GM18861 (cell line): ENCODE measurements at regions not wholly inside any gene's neighbourhood (a gene's known extent, or its start where the extent isn't known, plus 50 kb on each side); places are given as distances from the start of the nearest gene placed in this dataset.
"Not testable (repeated sequence)": the region's sequence is repeated elsewhere in the genome, so short reads cannot be mapped to it uniquely, and the experiment has no call there.

Source experiments
- ATAC-seq: cut with Tn5 transposase; IDR thresholded peaks from one replicate; pipeline ENCODE4 v1.9.1; 2021; ENCODE audit not compliant: unreplicated experiment

DNA sequence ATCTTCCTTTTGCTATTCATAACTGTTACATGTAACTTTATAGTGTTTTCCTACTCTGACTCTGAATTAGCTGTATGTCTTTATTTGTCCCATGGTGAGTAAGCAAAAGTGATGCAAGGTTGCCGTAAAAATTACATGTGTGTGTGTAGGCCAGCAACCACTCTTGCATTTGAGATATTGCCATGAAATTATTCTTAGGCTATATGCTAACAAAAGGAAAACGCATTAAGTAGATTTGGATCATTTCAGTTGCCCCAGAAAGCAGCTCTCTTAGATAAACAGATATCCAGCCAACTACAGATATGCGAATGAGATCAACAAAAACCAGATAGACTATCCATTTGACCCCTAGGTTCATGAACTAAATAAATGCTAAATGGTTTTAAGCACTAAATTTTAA, 73.6 kb downstream of the CYLC2 start:
- no peak for ATAC-seq

DNA sequence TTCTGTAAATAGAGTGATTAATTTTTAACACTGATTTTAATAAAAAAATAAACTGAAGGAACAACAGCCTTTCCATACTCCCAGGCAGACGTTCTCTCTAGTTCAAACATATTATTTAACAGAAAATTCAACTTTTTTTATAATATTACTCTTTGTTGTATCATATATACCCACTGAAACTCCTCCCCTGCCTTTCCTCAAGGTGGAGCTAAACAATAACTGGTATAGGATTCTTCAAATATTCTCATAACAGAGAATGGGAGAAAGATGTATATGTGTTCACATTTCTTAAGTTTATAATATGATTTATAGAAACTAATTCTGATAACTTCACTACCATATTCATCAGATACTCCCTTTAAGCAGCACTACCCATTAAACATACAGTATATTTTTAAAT, 83.4 kb downstream of the CYLC2 start:
- no peak for ATAC-seq

DNA sequence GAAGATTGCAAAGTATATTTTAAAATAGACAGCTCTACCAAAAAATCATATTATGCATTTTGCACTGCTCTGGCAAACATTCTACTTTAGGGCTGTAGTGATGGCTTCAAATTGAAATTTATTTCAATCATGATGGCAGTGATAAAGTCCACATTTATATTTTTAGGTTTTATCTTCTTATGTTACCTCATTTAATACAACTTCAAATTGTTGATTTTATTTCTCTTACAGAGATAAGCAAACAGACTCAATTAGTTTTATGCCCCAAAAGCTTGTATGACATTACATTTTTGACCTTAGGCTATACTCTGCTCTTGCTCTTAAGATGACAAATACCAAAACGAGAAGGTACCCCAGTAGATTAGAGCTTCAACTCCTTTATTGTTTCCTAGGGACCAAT, 87.4 kb downstream of the CYLC2 start:
- no peak for ATAC-seq

DNA sequence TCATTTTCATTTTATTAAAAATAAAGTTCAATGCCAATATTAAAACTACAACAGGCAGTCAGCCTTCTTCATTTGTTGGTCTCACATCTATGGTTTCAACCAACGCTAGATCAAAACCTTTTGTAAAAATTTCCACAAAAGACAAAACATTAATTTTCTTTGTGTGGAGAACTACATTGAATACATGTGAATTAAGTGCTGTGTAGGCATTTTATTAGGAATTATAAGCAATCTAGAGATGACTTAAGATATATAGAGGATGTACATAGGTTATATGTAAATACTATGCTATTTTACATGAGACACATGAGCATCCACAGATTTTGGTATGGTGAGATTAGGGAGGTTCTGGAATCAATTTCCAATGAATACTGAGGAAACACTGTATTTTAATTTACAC, 94.2 kb downstream of the CYLC2 start:
- ATAC-seq = no peak

DNA sequence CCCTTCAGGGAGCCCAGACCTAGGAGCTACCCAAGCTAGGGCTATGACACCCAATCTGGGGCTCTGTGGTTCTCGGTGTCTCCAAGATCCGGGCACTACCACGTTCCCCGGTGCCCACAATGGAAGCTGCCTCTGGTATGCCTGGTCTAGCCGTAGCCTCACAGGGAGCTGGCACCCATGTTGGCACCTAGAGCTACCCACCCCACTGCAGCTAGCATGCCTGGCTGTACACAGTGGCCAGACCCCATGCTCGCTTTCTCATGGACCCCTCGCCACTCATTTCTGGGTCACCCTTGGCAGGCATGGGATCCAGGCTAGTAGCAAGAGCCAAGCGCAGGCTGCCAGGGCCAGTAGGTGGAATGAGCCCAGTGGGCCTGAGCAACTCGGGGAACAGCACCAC, 109.0 kb downstream of the CYLC2 start:
- no peak for ATAC-seq

DNA sequence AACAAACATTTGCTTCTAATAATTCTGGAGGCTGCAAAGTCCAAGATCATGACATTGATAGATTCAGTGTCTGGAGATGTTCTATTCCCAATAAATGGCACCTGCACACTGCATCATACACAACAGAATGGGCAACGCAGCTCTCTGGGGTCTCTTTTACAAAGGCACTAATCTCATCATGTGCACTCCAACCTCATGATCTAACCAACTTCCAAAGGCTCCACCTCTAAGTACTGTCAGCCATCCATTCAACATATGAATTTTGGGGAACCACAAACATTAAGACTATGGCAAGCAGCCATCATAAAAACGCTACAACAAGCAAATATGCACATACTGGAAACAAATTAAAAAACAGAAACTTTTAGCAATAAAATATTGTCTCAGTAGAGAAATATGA, 121.1 kb downstream of the CYLC2 start:
- no peak for ATAC-seq

DNA sequence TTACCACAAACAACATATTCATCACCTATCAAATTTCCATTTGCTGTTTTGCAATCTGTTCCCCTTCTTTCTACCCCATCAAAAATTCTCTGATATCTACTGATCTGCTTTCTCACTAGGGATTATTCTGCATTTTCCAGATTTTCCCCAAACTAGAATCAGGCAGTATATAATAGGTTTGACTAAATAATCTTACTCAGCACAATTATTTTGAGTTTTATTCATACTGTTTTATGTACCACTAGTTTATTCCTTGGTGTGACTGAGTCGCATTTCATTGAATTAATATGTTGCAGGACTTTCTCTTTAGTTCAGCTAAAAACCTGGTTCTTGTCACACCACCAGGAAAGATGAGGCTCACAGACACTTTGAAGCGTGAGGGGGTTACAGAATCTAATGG, 131.4 kb downstream of the CYLC2 start:
- ATAC-seq = no peak

DNA sequence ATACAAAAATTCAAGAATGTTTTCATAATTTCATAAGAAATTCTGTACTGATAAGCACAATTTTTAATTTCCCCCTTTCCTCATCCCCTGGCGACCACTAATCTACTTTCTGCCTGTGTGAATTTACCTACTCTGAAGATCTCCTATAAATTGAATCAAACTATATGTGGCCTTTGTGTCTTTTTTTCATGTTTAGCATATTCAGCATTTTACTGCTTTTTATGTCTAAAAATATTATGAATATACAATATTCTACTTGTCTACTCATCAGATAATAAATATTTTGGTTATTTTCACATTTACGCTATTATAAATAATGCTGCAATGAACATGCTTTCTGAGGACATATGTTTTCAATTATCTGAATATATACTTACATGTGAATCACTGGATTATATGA, 144.8 kb downstream of the CYLC2 start:
- ATAC-seq = no peak

DNA sequence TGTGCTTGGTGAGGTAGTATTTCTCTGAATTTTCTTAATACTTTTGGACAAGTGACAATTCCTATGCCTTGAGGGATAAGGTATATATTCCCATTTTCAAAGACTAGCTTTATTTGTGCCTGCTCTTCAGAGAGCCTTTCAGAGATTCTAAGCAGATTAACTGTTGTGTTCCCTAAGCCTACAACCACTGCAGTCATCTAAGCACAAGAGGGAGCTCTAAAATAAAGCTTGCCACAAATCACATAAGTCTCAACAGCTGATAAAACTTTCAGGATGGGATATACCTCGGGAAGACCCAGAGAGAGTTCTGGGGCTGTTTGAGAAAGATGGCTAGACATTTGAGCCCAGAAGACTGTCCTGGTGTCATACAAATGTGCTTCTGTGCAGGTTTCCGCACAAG, 157.3 kb downstream of the CYLC2 start:
- no peak for ATAC-seq

DNA sequence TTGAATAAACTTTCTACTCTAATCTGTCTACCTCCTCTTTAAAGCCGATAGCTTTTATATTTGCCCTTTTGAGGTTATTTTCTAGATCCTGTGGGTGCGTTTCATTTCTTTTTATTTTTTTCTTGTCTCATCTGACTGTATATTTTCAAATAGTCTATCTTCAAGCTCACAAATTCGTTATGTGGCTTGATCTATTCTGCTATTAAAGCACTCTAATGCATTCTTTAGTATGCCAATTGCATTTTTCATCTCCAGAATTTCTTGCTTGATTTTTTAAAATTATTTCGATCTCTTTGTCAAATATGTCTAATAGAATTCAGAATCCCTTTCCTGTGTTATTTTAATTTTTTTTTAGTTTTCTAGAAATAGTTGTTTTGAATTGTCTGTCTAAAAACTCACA, 172.4 kb downstream of the CYLC2 start:
- ATAC-seq = no peak

DNA sequence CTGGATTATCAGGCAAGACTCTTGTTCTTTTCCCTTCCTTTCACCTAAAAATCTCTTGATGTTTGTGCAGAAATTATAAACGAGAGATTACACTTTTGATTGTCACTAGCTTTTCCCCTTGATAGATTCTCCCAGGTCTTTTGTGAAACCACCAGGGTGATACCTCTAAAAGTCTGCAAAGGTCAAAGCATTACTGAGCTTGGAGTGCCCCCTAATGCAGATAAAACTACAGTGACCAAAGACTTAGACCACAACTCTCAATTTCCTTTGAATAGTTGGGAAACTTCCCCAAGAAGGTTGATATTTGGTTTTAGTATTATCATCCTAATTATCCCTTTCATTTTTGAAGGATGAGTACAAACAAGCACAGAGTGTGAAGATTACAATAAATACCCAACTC, 173.1 kb downstream of the CYLC2 start:
- ATAC-seq = no peak

DNA sequence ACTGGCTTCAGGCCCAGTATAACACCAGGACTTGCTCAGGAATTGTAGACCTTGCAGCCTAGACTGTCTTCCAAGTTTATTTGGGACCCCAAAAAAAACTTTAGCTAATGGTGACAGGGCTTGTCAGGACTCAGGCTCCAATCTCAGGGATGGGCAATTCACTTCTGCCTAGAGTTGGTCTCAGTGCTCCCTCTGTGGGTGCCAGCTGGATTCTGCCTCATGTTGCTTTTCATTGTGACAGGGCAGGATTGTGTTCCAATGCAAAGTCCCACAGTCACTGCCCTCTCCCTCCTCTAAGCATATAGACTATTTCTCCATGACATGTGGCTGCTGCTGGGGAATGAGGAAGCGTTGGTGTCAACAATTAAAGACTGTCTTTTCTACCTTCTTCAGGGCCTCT, 174.7 kb downstream of the CYLC2 start:
- no peak for ATAC-seq

DNA sequence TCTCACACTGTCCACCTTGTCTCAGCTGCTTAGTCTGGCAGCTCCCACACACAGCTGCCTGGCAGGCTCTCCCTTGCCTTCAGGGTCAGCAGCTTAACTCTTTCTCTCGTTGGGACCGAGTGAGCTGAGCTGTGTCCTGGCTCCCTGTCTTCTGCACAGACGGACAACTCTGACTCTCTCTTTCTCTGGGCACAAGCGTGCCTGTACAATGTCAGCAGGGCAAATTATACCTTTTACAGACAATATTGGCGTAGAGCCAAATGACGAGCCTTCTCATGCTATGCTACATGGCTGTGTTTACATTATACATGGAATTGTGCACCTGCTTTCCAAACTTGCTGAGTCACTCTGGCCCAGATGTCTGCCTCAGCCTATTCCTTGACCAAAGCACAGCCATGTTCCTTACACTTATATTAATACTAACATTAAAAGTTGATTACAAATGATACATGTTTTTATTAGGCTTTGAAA, 188.6 kb downstream of the CYLC2 start:
- no peak for ATAC-seq

DNA sequence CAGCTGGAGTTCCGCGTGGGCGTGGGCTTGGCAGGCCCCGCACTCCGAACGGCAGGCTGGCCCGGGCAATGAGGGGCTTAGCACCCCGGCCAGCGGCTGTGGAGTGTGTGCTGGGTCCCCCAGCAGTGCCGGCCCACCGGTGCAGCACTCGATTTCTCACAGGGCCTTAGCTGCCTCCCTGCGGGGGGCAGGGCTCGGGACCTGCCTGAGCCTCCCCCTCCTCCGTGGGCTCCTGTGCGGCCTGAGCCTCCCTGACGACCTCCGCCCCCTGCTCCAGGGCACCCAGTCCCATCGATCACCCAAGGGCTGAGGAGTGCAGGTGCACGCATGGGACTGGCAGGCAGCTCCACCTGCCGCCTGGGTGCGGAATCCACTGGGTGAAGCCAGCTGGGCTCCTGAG, 191.8 kb downstream of the CYLC2 start:
- ATAC-seq = no peak

DNA sequence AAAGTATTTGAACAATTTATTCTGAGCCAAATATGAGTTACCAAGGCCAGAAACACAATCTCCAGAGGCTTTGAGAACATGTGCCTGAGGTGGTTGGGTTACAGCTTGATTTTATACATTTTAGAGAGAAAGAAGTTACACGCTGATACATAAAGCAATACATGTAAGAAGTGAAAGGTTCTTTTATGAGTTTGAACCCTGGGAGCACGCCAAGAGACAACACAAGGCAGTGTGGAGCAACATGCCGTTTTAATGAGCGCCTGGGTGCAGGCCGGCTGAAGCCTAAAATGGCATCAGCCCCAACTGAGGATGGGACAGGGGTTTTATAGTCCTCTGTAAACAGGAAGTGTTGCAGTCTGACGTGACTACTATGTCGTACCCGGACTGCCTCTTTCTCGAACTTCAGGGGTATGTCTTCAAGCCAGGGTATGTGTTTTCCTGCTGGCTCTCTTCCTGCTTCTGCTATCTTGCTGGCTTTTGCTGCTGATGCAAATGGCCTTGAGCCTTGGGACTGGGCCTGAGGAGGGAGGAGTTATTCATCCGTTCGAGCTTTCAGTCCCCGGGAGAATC, 193.7 kb downstream of the CYLC2 start:
- no peak for ATAC-seq

DNA sequence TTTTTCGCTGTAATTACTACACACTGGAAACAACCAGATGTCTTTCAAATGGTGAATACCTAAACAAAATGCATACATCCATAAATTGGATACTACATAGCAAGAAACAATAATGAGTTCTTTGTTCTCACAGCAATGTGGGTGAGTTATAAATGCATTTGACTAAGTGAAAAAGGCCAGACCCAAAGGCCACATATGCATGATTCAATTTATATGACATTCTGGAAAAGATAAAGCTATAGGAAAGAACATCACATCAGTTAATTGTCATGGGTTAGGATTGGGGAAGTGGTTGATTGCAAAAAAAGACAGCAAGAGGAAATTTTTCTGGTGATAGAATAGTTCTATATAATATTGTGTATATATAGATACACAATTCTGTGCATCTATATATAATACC, 198.9 kb downstream of the CYLC2 start:
- ATAC-seq = no peak

DNA sequence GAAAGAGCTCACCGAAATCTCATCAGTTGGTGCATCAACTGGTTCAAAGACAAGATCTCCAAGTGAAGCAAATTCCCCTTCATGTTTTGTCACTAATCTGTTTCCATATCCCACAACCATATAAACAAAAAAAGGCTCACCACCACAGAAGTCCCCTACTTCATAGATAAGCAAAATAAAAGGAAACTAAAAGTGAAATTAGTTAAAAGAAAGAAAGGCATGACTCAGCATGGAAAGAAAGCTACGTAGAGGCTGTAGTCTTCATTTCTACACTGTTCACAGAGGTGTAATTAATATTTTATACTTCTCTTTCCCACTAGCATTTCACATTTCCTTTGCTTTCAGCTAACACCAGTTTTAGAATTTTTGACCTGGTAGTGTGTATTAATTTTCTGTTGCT, 208.0 kb downstream of the CYLC2 start:
- no peak for ATAC-seq

DNA sequence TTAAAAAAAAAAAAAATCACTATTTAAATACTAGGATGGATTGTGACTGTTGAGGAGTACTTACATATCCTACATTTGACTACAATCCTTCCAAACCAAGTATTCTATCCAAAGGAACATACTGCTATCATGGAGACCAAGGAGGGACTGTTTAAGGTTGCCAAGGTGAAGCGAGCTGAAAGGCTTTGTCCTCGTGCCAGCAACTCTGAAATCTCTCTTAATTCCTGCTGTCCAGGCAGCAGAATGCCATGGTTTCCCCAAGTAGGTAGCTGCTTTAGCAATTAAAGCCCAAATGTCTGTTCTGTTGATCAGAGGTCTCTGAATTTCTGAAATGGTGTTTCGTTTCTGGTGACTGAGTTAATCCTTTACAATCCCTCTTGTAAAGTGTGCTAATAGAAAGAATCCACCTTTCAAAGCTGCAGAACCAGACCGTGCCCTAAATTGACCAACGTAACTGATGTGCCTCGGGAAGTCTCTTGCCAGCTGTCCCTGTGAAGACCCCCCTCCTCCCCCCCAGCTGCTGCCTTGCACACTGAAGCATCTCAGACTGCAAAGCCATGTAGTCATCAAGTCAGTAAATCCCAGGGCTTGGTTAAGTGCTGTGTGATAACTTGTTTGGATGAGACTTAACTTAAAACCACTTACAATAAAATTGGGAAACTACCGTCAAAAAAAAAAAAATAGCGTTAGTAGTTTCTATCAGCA, 210.9 kb downstream of the CYLC2 start:
- ATAC-seq = not testable (repeated sequence)

DNA sequence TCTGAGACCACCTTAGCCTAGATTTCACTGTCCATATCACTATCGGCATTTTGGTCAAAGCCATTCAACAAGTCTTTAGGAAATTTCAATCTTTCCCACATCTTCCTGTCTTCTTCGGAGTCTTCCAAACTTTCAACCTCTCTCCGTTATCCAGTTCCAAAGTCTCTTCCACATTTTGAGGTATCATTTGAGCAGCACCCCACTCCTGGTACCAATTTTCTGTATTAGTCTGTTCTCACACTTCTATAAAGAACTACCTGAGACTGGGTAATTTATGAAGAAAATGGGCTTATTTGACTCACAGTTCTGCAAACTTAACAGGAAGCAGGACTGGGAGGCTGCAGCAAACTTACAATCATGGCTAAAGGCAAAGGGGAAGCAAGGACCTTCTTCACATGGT, 215.5 kb downstream of the CYLC2 start:
- no peak for ATAC-seq

DNA sequence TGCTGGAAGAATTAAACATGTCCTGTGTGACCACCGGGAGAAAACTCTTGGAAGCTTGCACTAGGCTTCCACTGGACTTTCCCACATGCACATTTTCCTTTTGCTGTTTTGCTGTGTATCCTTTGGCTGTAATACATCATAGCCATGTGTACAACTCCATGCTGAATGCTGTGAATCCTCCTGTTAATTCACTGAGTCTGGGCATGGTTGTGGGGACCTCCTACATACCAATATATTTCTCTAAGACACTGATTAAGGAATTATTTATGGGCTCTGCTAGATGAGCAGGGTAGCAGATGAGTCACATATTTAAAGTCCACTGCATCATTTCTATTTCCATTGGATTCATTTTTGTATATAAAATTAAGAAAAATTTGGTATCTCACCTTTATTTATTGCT, 220.1 kb downstream of the CYLC2 start:
- ATAC-seq = no peak

DNA sequence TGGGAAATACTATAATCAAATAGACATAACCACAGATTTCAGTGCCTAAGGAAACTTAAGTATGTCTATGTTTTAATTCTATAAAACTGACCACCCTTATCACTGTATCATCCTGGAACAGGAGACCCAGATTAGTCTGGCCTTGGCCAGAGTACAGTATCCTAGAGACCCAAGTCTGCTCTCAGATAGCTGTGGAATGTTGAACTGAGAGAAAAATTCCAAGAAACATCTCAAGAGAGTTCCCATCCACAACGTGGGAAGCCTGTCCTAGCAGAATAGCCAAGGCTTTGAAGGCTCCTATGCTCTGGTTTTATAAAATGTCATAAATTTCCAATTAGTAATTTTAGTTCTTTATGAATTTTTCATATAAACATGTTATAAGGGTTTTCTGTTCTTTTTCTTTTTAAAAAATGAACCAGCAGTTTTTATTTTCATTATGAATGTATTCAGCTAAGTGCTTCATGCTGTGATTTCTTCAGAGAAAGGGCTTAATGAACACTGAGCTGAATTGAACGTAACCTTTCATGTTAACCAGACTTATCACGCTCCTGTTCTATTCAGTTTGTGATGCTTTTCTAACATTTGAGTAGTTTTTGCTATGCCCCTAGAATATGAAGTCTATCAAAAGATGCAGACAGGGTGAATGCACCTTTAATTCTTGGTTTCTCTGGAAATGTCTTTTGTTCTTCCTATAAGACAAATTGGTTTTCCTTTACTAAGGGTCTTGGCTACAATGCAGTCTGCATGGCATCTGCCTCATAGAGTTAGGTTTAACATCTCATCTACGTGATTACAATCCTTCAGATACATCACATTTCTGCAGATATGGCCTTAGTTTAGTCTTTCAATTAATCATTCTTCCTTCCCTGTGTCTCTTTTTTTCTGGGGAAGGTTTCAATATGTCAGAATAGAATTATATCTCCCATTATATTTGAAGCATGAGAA, 230.8 kb downstream of the CYLC2 start:
- ATAC-seq = no peak

DNA sequence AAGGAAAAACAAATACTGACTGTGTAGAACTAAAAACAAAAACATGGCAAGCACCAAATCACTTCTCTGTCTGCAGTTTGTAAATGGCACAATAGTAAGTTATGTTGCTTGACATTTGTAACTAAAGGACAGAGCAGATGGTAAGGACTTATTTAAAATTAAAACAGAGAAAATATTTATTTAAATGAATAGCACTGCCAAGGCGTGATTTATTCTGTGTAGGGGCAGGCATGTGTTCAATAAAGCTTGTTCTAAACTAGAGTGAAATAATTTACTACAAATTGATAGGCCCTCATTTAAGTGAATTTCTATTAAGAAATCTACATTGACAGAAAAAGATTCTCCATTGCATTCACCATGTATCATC, 231.5 kb downstream of the CYLC2 start:
- no peak for ATAC-seq
